Erythroblast (primary cell): ENCODE measurements at regions not wholly inside any gene's neighbourhood (a gene's known extent, or its start where the extent isn't known, plus 50 kb on each side); places are given as distances from the start of the nearest gene placed in this dataset.

Source experiments
- GATA1 ChIP-seq: IDR thresholded peaks from 2 replicates; pipeline ENCODE4 v1.6.1; 2011; ENCODE audit warnings: low read depth, mild to moderate bottlenecking, control low read depth, low read length, moderate library complexity
- POLR2A ChIP-seq: IDR thresholded peaks from 2 replicates; pipeline ENCODE4 v1.6.1; 2011; ENCODE audit warnings: mild to moderate bottlenecking, low read length

GRCh38 chr15:25176616-25176923 is 221.8 kb downstream of the SNRPN start:
- TF ChIP-seq POLR2A: no peak
- no peak for TF ChIP-seq GATA1
